Liver (tissue), 7 donors: ENCODE measurements at regions not wholly inside any gene's neighbourhood (a gene's known extent, or its start where the extent isn't known, plus 50 kb on each side); places are given as distances from the start of the nearest gene placed in this dataset.

ENCODE experiments used
- DNase-seq: peaks from one replicate; pipeline ENCODE4 v3.0.0-alpha.2; 2017; ENCODE audit warnings: low spot score
- H3K27ac ChIP-seq, 2 donors: one replicate each; pipeline ENCODE4 v1.7.0; 2013; ENCODE audit warnings: inconsistent platforms in 2 of 2, low read length in 2 of 2, control low read depth in 1 of 2, low read depth in 1 of 2, mild to moderate bottlenecking in 1 of 2
- H3K27me3 ChIP-seq, 4 donors: one replicate each; pipeline versions ENCODE4 v1.6.1 to v1.7.0; 2013; ENCODE audit warnings: low read length in 3 of 4, inconsistent platforms in 1 of 4, mild to moderate bottlenecking in 1 of 4, moderate library complexity in 1 of 4; ENCODE audit not compliant: control insufficient read depth in 4 of 4, insufficient read depth in 4 of 4
- H3K36me3 ChIP-seq, 4 donors: one replicate each; pipeline versions ENCODE4 v1.6.1 to v1.7.0; 2013; ENCODE audit warnings: low read length in 3 of 4, mild to moderate bottlenecking in 3 of 4, low read depth in 1 of 4, moderate library complexity in 1 of 4; ENCODE audit not compliant: control insufficient read depth in 4 of 4, insufficient read depth in 3 of 4
- H3K4me1 ChIP-seq, 4 donors: one replicate each; pipeline versions ENCODE4 v1.6.1 to v1.7.0; 2013; ENCODE audit warnings: low read length in 3 of 4, mild to moderate bottlenecking in 3 of 4, moderate library complexity in 1 of 4; ENCODE audit not compliant: control insufficient read depth in 4 of 4, insufficient read depth in 4 of 4
- H3K4me3 ChIP-seq, 3 donors: one replicate each; pipeline versions ENCODE4 v1.6.1 to v1.7.0; 2013; ENCODE audit warnings: low read length in 3 of 3, control low read depth in 1 of 3, low read depth in 1 of 3, mild to moderate bottlenecking in 1 of 3
- H3K9ac ChIP-seq, 2 donors: one replicate each; pipeline ENCODE4 v1.7.0; 2013; ENCODE audit warnings: low read length in 2 of 2, mild to moderate bottlenecking in 2 of 2, moderate library complexity in 2 of 2, control low read depth in 1 of 2, low read depth in 1 of 2
- H3K9me3 ChIP-seq, 4 donors: one replicate each; pipeline versions ENCODE4 v1.6.1 to v1.7.0; 2013; ENCODE audit warnings: low read length in 3 of 4; ENCODE audit not compliant: control insufficient read depth in 4 of 4
- EGR1 ChIP-seq, 2 donors: IDR thresholded peaks; 2 replicates each; pipeline ENCODE4 v1.6.1; 2016 to 2018; ENCODE audit warnings: antibody characterized with exemption in 2 of 2, low read depth in 2 of 2
- FOXA2 ChIP-seq: IDR thresholded peaks from 2 replicates; pipeline ENCODE4 v1.6.1; 2016; ENCODE audit warnings: antibody characterized with exemption
- HNF4G ChIP-seq: IDR thresholded peaks from 2 replicates; pipeline ENCODE4 v1.6.1; 2016; ENCODE audit warnings: antibody characterized with exemption
- JUND ChIP-seq, 2 donors: IDR thresholded peaks; 2 replicates each; pipeline ENCODE4 v1.6.1; 2016; ENCODE audit warnings: antibody characterized with exemption in 2 of 2
- MAX ChIP-seq: IDR thresholded peaks from 2 replicates; pipeline ENCODE4 v1.6.1; 2016; ENCODE audit warnings: antibody characterized with exemption
- NR2F2 ChIP-seq: IDR thresholded peaks from 2 replicates; pipeline ENCODE4 v1.6.1; 2016; ENCODE audit warnings: antibody characterized with exemption
- RAD21 ChIP-seq, 2 donors: IDR thresholded peaks; 2 replicates each; pipeline ENCODE4 v1.6.1; 2016; ENCODE audit warnings: antibody characterized with exemption in 2 of 2, mild to moderate bottlenecking in 2 of 2
- RXRA ChIP-seq, 2 donors: IDR thresholded peaks; 2 replicates each; pipeline ENCODE4 v1.6.1; 2017 to 2018; ENCODE audit warnings: antibody characterized with exemption in 2 of 2, mild to moderate bottlenecking in 1 of 2
- SP1 ChIP-seq: IDR thresholded peaks from 2 replicates; pipeline ENCODE4 v1.6.1; 2018; ENCODE audit warnings: antibody characterized with exemption, mild to moderate bottlenecking
- TAF1 ChIP-seq: conservative IDR thresholded peaks from 2 replicates; pipeline ENCODE4 v1.6.1; 2016; ENCODE audit warnings: antibody characterized with exemption, mild to moderate bottlenecking
- YY1 ChIP-seq: IDR thresholded peaks from 2 replicates; pipeline ENCODE4 v1.6.1; 2016; ENCODE audit warnings: antibody characterized with exemption, mild to moderate bottlenecking
- ZBTB33 ChIP-seq: IDR thresholded peaks from 2 replicates; pipeline ENCODE4 v1.6.1; 2016; ENCODE audit warnings: antibody characterized with exemption
- WGBS: extraction: QIAGEN DNeasy Blood & Tissue Kit; methylation state at CpG from one replicate; pipeline ENCODE4 v1.1.7; 2013; 5-methylcytosine and 5-hydroxymethylcytosine counted together
- TF ChIP-seq, protein P1 (sequence below): IDR thresholded peaks from 2 replicates; pipeline ENCODE4 v1.6.1; 2016; ENCODE audit warnings: antibody characterized with exemption
- TF ChIP-seq, protein P2 (sequence below): IDR thresholded peaks from 2 replicates; pipeline ENCODE4 v1.6.1; 2016; ENCODE audit warnings: antibody characterized with exemption, mild to moderate bottlenecking
- donor health status: healthy.
- donor health status: healthy.
- donor health status: healthy.
- donor health status: healthy.

- no peaks in the 10 kb centered on the region for H3K36me3 ChIP-seq
- no peak for DNase-seq
- no peak overlapping the region for H3K27ac ChIP-seq
- H3K27me3 ChIP-seq: peaks cover 0 to under 1% (median 0%) of the 10 kb centered on the region in 4 donors
- TF ChIP-seq RAD21 (IDR thresholded peaks at IDR 0.05) (no peak), JUND (IDR thresholded peaks at IDR 0.05) (no peak), EGR1 (IDR thresholded peaks at IDR 0.05; ENCODE audit: low read depth in 2 of 2) (no peak), MAX (no peak), YY1 (no peak), TAF1 (no peak)
- TF ChIP-seq, protein P1, sequence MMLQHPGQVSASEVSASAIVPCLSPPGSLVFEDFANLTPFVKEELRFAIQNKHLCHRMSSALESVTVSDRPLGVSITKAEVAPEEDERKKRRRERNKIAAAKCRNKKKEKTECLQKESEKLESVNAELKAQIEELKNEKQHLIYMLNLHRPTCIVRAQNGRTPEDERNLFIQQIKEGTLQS: no peak
- no peaks in the 10 kb centered on the region for H3K9me3 ChIP-seq
- H3K9ac ChIP-seq: no peak overlapping the region
- 72% methylated on average over 11 of the region's 11 CpGs for WGBS
- no peak overlapping the region for H3K4me3 ChIP-seq
- no peaks in the 10 kb centered on the region for H3K4me1 ChIP-seq
Measured at GRCh38 chr12:131616738-131617137, 94.2 kb upstream of the SFSWAP start.

GRCh38 chr12:131617179-131617578, 93.7 kb upstream of the SFSWAP start:
- TF ChIP-seq NR2F2: no peak
- no peak for TF ChIP-seq RXRA (IDR thresholded peaks at IDR 0.05)
- no peak for TF ChIP-seq JUND (IDR thresholded peaks at IDR 0.05)
- no peak for TF ChIP-seq HNF4G
- TF ChIP-seq TAF1: no peak
- TF ChIP-seq, protein P2, sequence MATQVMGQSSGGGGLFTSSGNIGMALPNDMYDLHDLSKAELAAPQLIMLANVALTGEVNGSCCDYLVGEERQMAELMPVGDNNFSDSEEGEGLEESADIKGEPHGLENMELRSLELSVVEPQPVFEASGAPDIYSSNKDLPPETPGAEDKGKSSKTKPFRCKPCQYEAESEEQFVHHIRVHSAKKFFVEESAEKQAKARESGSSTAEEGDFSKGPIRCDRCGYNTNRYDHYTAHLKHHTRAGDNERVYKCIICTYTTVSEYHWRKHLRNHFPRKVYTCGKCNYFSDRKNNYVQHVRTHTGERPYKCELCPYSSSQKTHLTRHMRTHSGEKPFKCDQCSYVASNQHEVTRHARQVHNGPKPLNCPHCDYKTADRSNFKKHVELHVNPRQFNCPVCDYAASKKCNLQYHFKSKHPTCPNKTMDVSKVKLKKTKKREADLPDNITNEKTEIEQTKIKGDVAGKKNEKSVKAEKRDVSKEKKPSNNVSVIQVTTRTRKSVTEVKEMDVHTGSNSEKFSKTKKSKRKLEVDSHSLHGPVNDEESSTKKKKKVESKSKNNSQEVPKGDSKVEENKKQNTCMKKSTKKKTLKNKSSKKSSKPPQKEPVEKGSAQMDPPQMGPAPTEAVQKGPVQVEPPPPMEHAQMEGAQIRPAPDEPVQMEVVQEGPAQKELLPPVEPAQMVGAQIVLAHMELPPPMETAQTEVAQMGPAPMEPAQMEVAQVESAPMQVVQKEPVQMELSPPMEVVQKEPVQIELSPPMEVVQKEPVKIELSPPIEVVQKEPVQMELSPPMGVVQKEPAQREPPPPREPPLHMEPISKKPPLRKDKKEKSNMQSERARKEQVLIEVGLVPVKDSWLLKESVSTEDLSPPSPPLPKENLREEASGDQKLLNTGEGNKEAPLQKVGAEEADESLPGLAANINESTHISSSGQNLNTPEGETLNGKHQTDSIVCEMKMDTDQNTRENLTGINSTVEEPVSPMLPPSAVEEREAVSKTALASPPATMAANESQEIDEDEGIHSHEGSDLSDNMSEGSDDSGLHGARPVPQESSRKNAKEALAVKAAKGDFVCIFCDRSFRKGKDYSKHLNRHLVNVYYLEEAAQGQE: no peak
- no peak for DNase-seq
- H3K27me3 ChIP-seq: peaks cover 0 to 2% (median 0%) of the 10 kb centered on the region in 4 donors

DNA sequence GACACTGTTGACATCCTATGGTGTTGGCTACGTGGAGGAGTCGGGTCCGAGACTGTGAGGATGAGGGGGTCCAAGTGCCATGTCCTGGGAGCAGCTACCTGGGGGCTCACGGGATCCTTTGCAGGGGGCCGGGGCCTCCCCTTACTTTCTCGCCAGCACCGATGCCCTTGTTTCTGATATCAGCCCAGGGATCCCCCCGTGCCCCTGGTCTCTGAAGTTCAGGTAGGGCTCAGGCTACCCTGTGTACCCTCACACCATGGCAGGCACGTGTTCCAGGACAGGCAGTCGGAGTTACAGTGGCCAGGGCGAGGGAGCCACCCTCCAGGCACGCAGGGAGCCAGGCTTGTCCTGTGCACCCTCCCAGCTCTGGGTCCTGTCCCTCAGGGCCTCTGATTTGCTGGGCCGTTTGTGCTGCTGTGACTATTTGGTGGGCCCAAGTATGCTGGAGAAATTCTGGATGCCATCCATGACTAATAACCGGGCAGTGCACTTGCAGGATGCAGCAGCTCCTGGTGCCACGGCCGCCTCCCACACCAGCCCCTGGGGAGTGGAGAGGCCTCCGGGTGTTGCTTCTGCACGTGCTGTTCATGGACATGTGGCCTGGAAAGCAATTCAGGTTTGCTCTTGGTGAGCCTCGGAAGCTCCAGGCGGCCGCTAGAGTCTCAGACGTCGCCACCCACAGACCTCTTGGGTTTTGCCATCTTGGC, 93.1 kb upstream of the SFSWAP start:
- Histone ChIP-seq H3K36me3 (no peaks in the 10 kb centered on the region), H3K9me3 (no peaks in the 10 kb centered on the region), H3K27me3 (peaks cover 0 to 2% (median 0%) of the 10 kb centered on the region in 4 donors), H3K27ac (no peak overlapping the region), H3K4me1 (no peaks in the 10 kb centered on the region), H3K4me3 (no peak overlapping the region), H3K9ac (no peak overlapping the region)
- 69% methylated on average over 23 of the region's 23 CpGs for WGBS
- DNase-seq: no peak
- TF ChIP-seq YY1: no peak
- TF ChIP-seq HNF4G: no peak
- no peak for TF ChIP-seq FOXA2
- TF ChIP-seq, protein P1: no peak
- TF ChIP-seq RXRA (IDR thresholded peaks at IDR 0.05): no peak
- no peak for TF ChIP-seq SP1
- TF ChIP-seq MAX: no peak
- no peak for TF ChIP-seq JUND (IDR thresholded peaks at IDR 0.05)
- TF ChIP-seq, protein P2: no peak
- no peak for TF ChIP-seq ZBTB33
- no peak for TF ChIP-seq EGR1 (IDR thresholded peaks at IDR 0.05; ENCODE audit: low read depth in 2 of 2)

More at GRCh38 chr12:131617179-131617578, 93.7 kb upstream of the SFSWAP start:
- Histone ChIP-seq H3K27ac (no peak overlapping the region), H3K9ac (no peak overlapping the region), H3K4me3 (no peak overlapping the region), H3K36me3 (no peaks in the 10 kb centered on the region), H3K9me3 (no peaks in the 10 kb centered on the region), H3K4me1 (no peaks in the 10 kb centered on the region)
- 85% methylated on average over 15 of the region's 15 CpGs for WGBS
